ENCODE measurements at regions not wholly inside any gene's neighbourhood (a gene's known extent, or its start where the extent isn't known, plus 50 kb on each side); places are given as distances from the start of the nearest gene placed in this dataset.

DNA sequence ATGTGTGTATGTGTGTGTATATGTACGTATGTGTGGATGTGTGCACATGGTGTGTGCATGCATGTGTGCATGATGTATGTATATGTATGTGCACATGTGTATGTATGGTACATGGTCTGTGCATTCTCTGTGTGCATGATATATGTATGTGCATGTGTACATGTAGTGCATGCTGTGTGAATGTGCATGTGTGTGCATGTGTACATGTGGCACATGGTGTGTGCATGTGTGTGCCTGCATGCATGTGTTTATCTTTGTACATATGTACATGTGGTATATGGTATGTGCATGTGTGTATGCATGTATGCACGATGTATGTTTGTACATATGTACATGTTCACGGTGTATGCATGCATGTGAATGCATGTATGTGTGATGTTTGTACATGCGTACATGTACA is 383.7 kb downstream of the TYW1 start:
- TF ChIP-seq, protein P1, sequence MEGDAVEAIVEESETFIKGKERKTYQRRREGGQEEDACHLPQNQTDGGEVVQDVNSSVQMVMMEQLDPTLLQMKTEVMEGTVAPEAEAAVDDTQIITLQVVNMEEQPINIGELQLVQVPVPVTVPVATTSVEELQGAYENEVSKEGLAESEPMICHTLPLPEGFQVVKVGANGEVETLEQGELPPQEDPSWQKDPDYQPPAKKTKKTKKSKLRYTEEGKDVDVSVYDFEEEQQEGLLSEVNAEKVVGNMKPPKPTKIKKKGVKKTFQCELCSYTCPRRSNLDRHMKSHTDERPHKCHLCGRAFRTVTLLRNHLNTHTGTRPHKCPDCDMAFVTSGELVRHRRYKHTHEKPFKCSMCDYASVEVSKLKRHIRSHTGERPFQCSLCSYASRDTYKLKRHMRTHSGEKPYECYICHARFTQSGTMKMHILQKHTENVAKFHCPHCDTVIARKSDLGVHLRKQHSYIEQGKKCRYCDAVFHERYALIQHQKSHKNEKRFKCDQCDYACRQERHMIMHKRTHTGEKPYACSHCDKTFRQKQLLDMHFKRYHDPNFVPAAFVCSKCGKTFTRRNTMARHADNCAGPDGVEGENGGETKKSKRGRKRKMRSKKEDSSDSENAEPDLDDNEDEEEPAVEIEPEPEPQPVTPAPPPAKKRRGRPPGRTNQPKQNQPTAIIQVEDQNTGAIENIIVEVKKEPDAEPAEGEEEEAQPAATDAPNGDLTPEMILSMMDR (IDR thresholded peaks at IDR 0.05): no peak
- TF ChIP-seq POLR2A (IDR thresholded peaks at IDR 0.05): no peak
